ENCODE measurements at regions not wholly inside any gene's neighbourhood (a gene's known extent, or its start where the extent isn't known, plus 50 kb on each side); places are given as distances from the start of the nearest gene placed in this dataset.

- TF ChIP-seq POLR2A (IDR thresholded peaks at IDR 0.05): no peak
- TF ChIP-seq, protein P1, sequence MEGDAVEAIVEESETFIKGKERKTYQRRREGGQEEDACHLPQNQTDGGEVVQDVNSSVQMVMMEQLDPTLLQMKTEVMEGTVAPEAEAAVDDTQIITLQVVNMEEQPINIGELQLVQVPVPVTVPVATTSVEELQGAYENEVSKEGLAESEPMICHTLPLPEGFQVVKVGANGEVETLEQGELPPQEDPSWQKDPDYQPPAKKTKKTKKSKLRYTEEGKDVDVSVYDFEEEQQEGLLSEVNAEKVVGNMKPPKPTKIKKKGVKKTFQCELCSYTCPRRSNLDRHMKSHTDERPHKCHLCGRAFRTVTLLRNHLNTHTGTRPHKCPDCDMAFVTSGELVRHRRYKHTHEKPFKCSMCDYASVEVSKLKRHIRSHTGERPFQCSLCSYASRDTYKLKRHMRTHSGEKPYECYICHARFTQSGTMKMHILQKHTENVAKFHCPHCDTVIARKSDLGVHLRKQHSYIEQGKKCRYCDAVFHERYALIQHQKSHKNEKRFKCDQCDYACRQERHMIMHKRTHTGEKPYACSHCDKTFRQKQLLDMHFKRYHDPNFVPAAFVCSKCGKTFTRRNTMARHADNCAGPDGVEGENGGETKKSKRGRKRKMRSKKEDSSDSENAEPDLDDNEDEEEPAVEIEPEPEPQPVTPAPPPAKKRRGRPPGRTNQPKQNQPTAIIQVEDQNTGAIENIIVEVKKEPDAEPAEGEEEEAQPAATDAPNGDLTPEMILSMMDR (IDR thresholded peaks at IDR 0.05): no peak
Observed at GRCh38 chr1:4216231-4216630, 316.2 kb upstream of the C1orf174 start.
